ENCODE measurements at regions not wholly inside any gene's neighbourhood (a gene's known extent, or its start where the extent isn't known, plus 50 kb on each side); places are given as distances from the start of the nearest gene placed in this dataset.

- H3K9me2 ChIP-seq (replicated peaks; ENCODE audit: control insufficient read depth, low read length): no peaks in the 10 kb centered on the region
- H3K36me3 ChIP-seq (ENCODE audit: control insufficient read depth, low read length): no peaks in the 10 kb centered on the region
- no peaks in the 10 kb centered on the region for H4K20me1 ChIP-seq (ENCODE audit: control insufficient read depth, insufficient read depth, low read depth, low read length)
- no peak for TF ChIP-seq CTCF (IDR thresholded peaks at IDR 0.05; ENCODE audit: low read depth, low read length, poor library complexity, severe bottlenecking)
- no peak for TF ChIP-seq EZH2phosphoT487 (IDR thresholded peaks at IDR 0.05; ENCODE audit: borderline replicate concordance, low read length)
- H3F3A ChIP-seq (ENCODE audit: control insufficient read depth, insufficient read depth): no peaks in the 10 kb centered on the region
- no peaks in the 10 kb centered on the region for H3K27me3 ChIP-seq (ENCODE audit: control insufficient read depth, low read length)
- no peak overlapping the region for H3K27ac ChIP-seq (ENCODE audit: low read depth, low read length)
- H3K4me2 ChIP-seq (ENCODE audit: low read length): no peak overlapping the region
- no peaks in the 10 kb centered on the region; the same call in 1 of the 2 replicates for H3K9me3 ChIP-seq (ENCODE audit: control insufficient read depth, insufficient read depth, low read length)
- H3K4me1 ChIP-seq (ENCODE audit: control insufficient read depth, low read length): no peaks in the 10 kb centered on the region; the same call in 1 of the 2 replicates
- no peaks in the 10 kb centered on the region for H3K79me2 ChIP-seq (ENCODE audit: control insufficient read depth, low read length)
- no peak overlapping the region for H3K4me3 ChIP-seq (ENCODE audit: low read length)
Observed at GRCh38 chr5:8943301-8943700, 602.6 kb downstream of the SEMA5A start.

- Histone ChIP-seq H3K79me2 (ENCODE audit: control insufficient read depth, low read length) (no peaks in the 10 kb centered on the region), H3K27ac (ENCODE audit: low read depth, low read length) (no peak overlapping the region), H3K27me3 (ENCODE audit: control insufficient read depth, low read length) (no peaks in the 10 kb centered on the region), H3K9me2 (replicated peaks; ENCODE audit: control insufficient read depth, low read length) (no peaks in the 10 kb centered on the region), H3K4me3 (ENCODE audit: low read length) (no peak overlapping the region), H4K20me1 (ENCODE audit: control insufficient read depth, insufficient read depth, low read depth, low read length) (no peaks in the 10 kb centered on the region), H3K4me2 (ENCODE audit: low read length) (no peak overlapping the region), H3K4me1 (ENCODE audit: control insufficient read depth, low read length) (peaks cover 4% of the 10 kb centered on the region), H3K9me3 (ENCODE audit: control insufficient read depth, insufficient read depth, low read length) (no peaks in the 10 kb centered on the region; the same call in 1 of the 2 replicates), H3K36me3 (ENCODE audit: control insufficient read depth, low read length) (no peaks in the 10 kb centered on the region), H3F3A (ENCODE audit: control insufficient read depth, insufficient read depth) (no peaks in the 10 kb centered on the region)
- TF ChIP-seq CTCF (IDR thresholded peaks at IDR 0.05; ENCODE audit: low read depth, low read length, poor library complexity, severe bottlenecking) (no peak), EZH2phosphoT487 (IDR thresholded peaks at IDR 0.05; ENCODE audit: borderline replicate concordance, low read length) (no peak)
Observed at GRCh38 chr5:8944005-8944404, 601.9 kb downstream of the SEMA5A start.

- Histone ChIP-seq H3K27me3 (ENCODE audit: control insufficient read depth, low read length) (no peaks in the 10 kb centered on the region), H3K4me3 (ENCODE audit: low read length) (no peak overlapping the region), H3K4me2 (ENCODE audit: low read length) (no peak overlapping the region), H3K36me3 (ENCODE audit: control insufficient read depth, low read length) (no peaks in the 10 kb centered on the region), H3K9me2 (replicated peaks; ENCODE audit: control insufficient read depth, low read length) (no peaks in the 10 kb centered on the region), H3K79me2 (ENCODE audit: control insufficient read depth, low read length) (no peaks in the 10 kb centered on the region), H3K4me1 (ENCODE audit: control insufficient read depth, low read length) (peaks cover 23% of the 10 kb centered on the region), H4K20me1 (ENCODE audit: control insufficient read depth, insufficient read depth, low read depth, low read length) (no peaks in the 10 kb centered on the region), H3K27ac (ENCODE audit: low read depth, low read length) (no peak overlapping the region), H3F3A (ENCODE audit: control insufficient read depth, insufficient read depth) (peaks cover 6% of the 10 kb centered on the region), H3K9me3 (ENCODE audit: control insufficient read depth, insufficient read depth, low read length) (no peaks in the 10 kb centered on the region; the same call in 1 of the 2 replicates)
- no peak for TF ChIP-seq CTCF (IDR thresholded peaks at IDR 0.05; ENCODE audit: low read depth, low read length, poor library complexity, severe bottlenecking)
- TF ChIP-seq EZH2phosphoT487 (IDR thresholded peaks at IDR 0.05; ENCODE audit: borderline replicate concordance, low read length): no peak
Observed at GRCh38 chr5:8945972-8946371, 599.9 kb downstream of the SEMA5A start.
